ENCODE measurements at regions not wholly inside any gene's neighbourhood (a gene's known extent, or its start where the extent isn't known, plus 50 kb on each side); places are given as distances from the start of the nearest gene placed in this dataset.
"Not testable (repeated sequence)": the region's sequence is repeated elsewhere in the genome, so short reads cannot be mapped to it uniquely, and the experiment has no call there.

- DNase-seq (ENCODE audit: low read depth in 4 of 4, low spot score in 2 of 4), result no peak
Measured at GRCh38 chr15:59904450-59905135, 99.5 kb upstream of the FOXB1 start.

GRCh38 chr15:59896663-59897074, 107.4 kb upstream of the FOXB1 start:
- DNase-seq (ENCODE audit: low read depth in 4 of 4, low spot score in 2 of 4), result no peak

GRCh38 chr15:59894835-59895234, 109.3 kb upstream of the FOXB1 start:
- no peak for DNase-seq (ENCODE audit: low read depth in 4 of 4, low spot score in 2 of 4)

GRCh38 chr15:59892985-59893384, 111.1 kb upstream of the FOXB1 start:
- peak in 3 of 4 donors; percentile 26 to 62 (median 38) for DNase-seq (ENCODE audit: low read depth in 4 of 4, low spot score in 2 of 4)

- not testable (repeated sequence) for DNase-seq (ENCODE audit: low read depth in 4 of 4, low spot score in 2 of 4)
Measured at GRCh38 chr15:59887870-59888269, 116.2 kb upstream of the FOXB1 start.

GRCh38 chr15:59887211-59887610, 116.9 kb upstream of the FOXB1 start:
- no peak for DNase-seq (ENCODE audit: low read depth in 4 of 4, low spot score in 2 of 4)

- no peak for DNase-seq (ENCODE audit: low read depth in 4 of 4, low spot score in 2 of 4)
Measured at GRCh38 chr15:59886441-59886840, 117.7 kb upstream of the FOXB1 start.

GRCh38 chr15:59885832-59886231, 118.3 kb upstream of the FOXB1 start:
- peak in 2 of 4 donors; percentile 13 to 21 for DNase-seq (ENCODE audit: low read depth in 4 of 4, low spot score in 2 of 4)

GRCh38 chr15:59879506-59880265, 124.4 kb upstream of the FOXB1 start:
- no peak for DNase-seq (ENCODE audit: low read depth in 4 of 4, low spot score in 2 of 4)

GRCh38 chr15:59876140-59876539, 128.0 kb upstream of the FOXB1 start:
- no peak for DNase-seq (ENCODE audit: low read depth in 4 of 4, low spot score in 2 of 4)

- DNase-seq (ENCODE audit: low read depth in 4 of 4, low spot score in 2 of 4), result no peak
Measured at GRCh38 chr15:59873644-59874272, 130.4 kb upstream of the FOXB1 start.

- DNase-seq (ENCODE audit: low read depth in 4 of 4, low spot score in 2 of 4), result no peak
Measured at GRCh38 chr15:59867086-59867855, 136.8 kb upstream of the FOXB1 start.

- no peak for DNase-seq (ENCODE audit: low read depth in 4 of 4, low spot score in 2 of 4)
Measured at GRCh38 chr15:59866642-59867041, 137.5 kb upstream of the FOXB1 start.

GRCh38 chr15:59862191-59863155, 141.6 kb upstream of the FOXB1 start:
- DNase-seq (ENCODE audit: low read depth in 4 of 4, low spot score in 2 of 4), result no peak

- peak in 1 of 4 donors; percentile 7 for DNase-seq (ENCODE audit: low read depth in 4 of 4, low spot score in 2 of 4)
Measured at GRCh38 chr15:59847968-59848367, 156.1 kb upstream of the FOXB1 start.

- DNase-seq (ENCODE audit: low read depth in 4 of 4, low spot score in 2 of 4), result no peak
Measured at GRCh38 chr15:59845942-59846499, 156.9 kb upstream of the BNIP2 start.

GRCh38 chr15:59843609-59844008, 154.5 kb upstream of the BNIP2 start:
- DNase-seq (ENCODE audit: low read depth in 4 of 4, low spot score in 2 of 4), result no peak

GRCh38 chr15:59841036-59841435, 151.9 kb upstream of the BNIP2 start:
- DNase-seq (ENCODE audit: low read depth in 4 of 4, low spot score in 2 of 4), result no peak

- no peak for DNase-seq (ENCODE audit: low read depth in 4 of 4, low spot score in 2 of 4)
Measured at GRCh38 chr15:59839906-59840305, 150.8 kb upstream of the BNIP2 start.
